IMR-90 (cell line): ENCODE measurements at regions not wholly inside any gene's neighbourhood (a gene's known extent, or its start where the extent isn't known, plus 50 kb on each side); places are given as distances from the start of the nearest gene placed in this dataset.

Experiments
- ATAC-seq: fragments of 200-7000 bp; cut with Tn5 transposase; 2 replicates; pipeline ENCODE4 v1.9.1; 2020; ENCODE audit warnings: low read depth, mild to moderate bottlenecking, moderate library complexity
- BruUV-seq: library from RNA; stranded (reverse); fragments of 400-500 nt; replicated peaks from 2 replicates; lab custom pipeline; 2021; lab: Mats Ljungman, UMichigan
- CTCF ChIA-PET: fragments of 300-600 bp; formaldehyde crosslinking; extraction: SDS; loops from one replicate; lab custom pipeline; 2021; ENCODE audit warnings: antibody characterized with exemption; lab: Yijun Ruan, JAX
- POLR2A ChIA-PET: fragments of 300-600 bp; sonication (Branson Sonifier 250); formaldehyde crosslinking; loops from one replicate; lab custom pipeline; 2022; ENCODE audit warnings: antibody characterized with exemption; ENCODE audit not compliant: unreplicated experiment; lab: Charles Lee
- DNase-seq: peaks from one replicate; pipeline ENCODE4 v3.0.0; 2013
- H2AFZ ChIP-seq: replicated peaks from 2 replicates; pipeline ENCODE3; 2013; ENCODE audit warnings: low read length, mild to moderate bottlenecking; ENCODE audit not compliant: poor library complexity
- H2AK5ac ChIP-seq: 2 replicates; pipeline ENCODE4 v1.6.1; 2013; ENCODE audit warnings: low read depth, low read length, inconsistent platforms
- H2AK9ac ChIP-seq: replicated peaks from 2 replicates; pipeline ENCODE3; 2013; ENCODE audit warnings: mild to moderate bottlenecking, low read depth, low read length, moderate library complexity; ENCODE audit not compliant: poor library complexity
- H2BK120ac ChIP-seq: 2 replicates; pipeline ENCODE4 v1.6.1; 2013; ENCODE audit warnings: low read depth, low read length, inconsistent platforms
- H2BK15ac ChIP-seq: 3 replicates; pipeline ENCODE4 v1.6.1; 2013; ENCODE audit warnings: low read depth, low read length, inconsistent platforms
- H2BK20ac ChIP-seq: 2 replicates; pipeline ENCODE4 v1.6.1; 2013; ENCODE audit warnings: low read depth, mild to moderate bottlenecking, inconsistent platforms, low read length, moderate library complexity
- H2BK5ac ChIP-seq: 2 replicates; pipeline ENCODE4 v1.6.1; 2013; ENCODE audit warnings: mild to moderate bottlenecking, low read depth, low read length, inconsistent platforms; ENCODE audit not compliant: poor library complexity, severe bottlenecking
- H3K14ac ChIP-seq: replicated peaks from 2 replicates; pipeline ENCODE4 v1.6.1; 2013; ENCODE audit warnings: low read depth, low read length, inconsistent platforms
- H3K18ac ChIP-seq: 2 replicates; pipeline ENCODE4 v1.6.1; 2013; ENCODE audit warnings: low read depth, low read length, control low read depth
- H3K23ac ChIP-seq: 2 replicates; pipeline ENCODE4 v1.6.1; 2013; ENCODE audit warnings: low read depth, low read length, inconsistent platforms
- H3K27ac ChIP-seq: 2 replicates; pipeline ENCODE4 v1.5.1; 2013; ENCODE audit warnings: mild to moderate bottlenecking, control low read depth, low read length; ENCODE audit not compliant: insufficient read depth
- H3K27me3 ChIP-seq: 2 replicates; pipeline ENCODE4 v1.6.1; 2013; ENCODE audit warnings: low read length; ENCODE audit not compliant: control insufficient read depth, insufficient read depth
- H3K36me3 ChIP-seq: 2 replicates; pipeline ENCODE4 v1.6.1; 2013; ENCODE audit warnings: low read length, mixed read lengths; ENCODE audit not compliant: control insufficient read depth, insufficient read depth
- H3K4ac ChIP-seq: 2 replicates; pipeline ENCODE4 v1.6.1; 2013; ENCODE audit warnings: low read depth, low read length, inconsistent platforms
- H3K4me1 ChIP-seq: 2 replicates; pipeline ENCODE4 v1.6.1; 2013; ENCODE audit warnings: low read length, mixed read lengths; ENCODE audit not compliant: control insufficient read depth, insufficient read depth
- H3K4me2 ChIP-seq: 2 replicates; pipeline ENCODE4 v1.6.1; 2013; ENCODE audit warnings: low read depth, mild to moderate bottlenecking, control low read depth, low read length, moderate library complexity
- H3K4me3 ChIP-seq: 2 replicates; pipeline ENCODE4 v1.5.1; 2013; ENCODE audit warnings: low read depth, mild to moderate bottlenecking, control low read depth, low read length, moderate library complexity; ENCODE audit not compliant: insufficient read depth
- H3K56ac ChIP-seq: 2 replicates; pipeline ENCODE4 v1.6.1; 2013; ENCODE audit warnings: low read length, inconsistent platforms; ENCODE audit not compliant: insufficient read depth; ENCODE audit errors: extremely low read depth
- H3K79me1 ChIP-seq, 2 experiments: 2 replicates each; pipeline ENCODE4 v1.6.1; 2013; ENCODE audit warnings: low read length in 2 of 2, inconsistent platforms in 1 of 2, low read depth in 1 of 2
- H3K9ac ChIP-seq: 2 replicates; pipeline ENCODE4 v1.6.1; 2013; ENCODE audit warnings: low read depth, low read length, control low read depth
- H3K9me1 ChIP-seq: 2 replicates; pipeline ENCODE4 v1.6.1; 2013; ENCODE audit warnings: low read length, inconsistent platforms; ENCODE audit not compliant: insufficient read depth
- H3K9me3 ChIP-seq: 2 replicates; pipeline ENCODE4 v1.6.1; 2013; ENCODE audit warnings: low read length; ENCODE audit not compliant: control insufficient read depth, insufficient read depth
- H4K20me1 ChIP-seq: 2 replicates; pipeline ENCODE4 v1.6.1; 2013; ENCODE audit warnings: low read length, inconsistent platforms; ENCODE audit not compliant: insufficient read depth
- H4K5ac ChIP-seq: 2 replicates; pipeline ENCODE4 v1.6.1; 2013; ENCODE audit warnings: mild to moderate bottlenecking, low read depth, low read length, control low read depth
- H4K8ac ChIP-seq, 2 experiments: 2 replicates each; pipeline ENCODE4 v1.6.1; 2013; ENCODE audit warnings: low read depth in 2 of 2, low read length in 2 of 2, control low read depth in 1 of 2, inconsistent platforms in 1 of 2
- H4K91ac ChIP-seq: 2 replicates; pipeline ENCODE4 v1.6.1; 2013; ENCODE audit warnings: low read depth, low read length, inconsistent platforms; ENCODE audit not compliant: insufficient read depth
- BHLHE40 ChIP-seq: fragments of 150-350 bp; IDR thresholded peaks from 2 replicates; pipeline ENCODE4 v1.6.1; 2016; ENCODE audit warnings: mild to moderate bottlenecking, low read depth, low read length
- CHD1 ChIP-seq: IDR thresholded peaks from 2 replicates; pipeline ENCODE4 v1.6.1; 2012; ENCODE audit warnings: low read depth, low read length, improper control_type of control experiment
- MAFK ChIP-seq: IDR thresholded peaks from 2 replicates; pipeline ENCODE4 v1.6.1; 2012; ENCODE audit warnings: low read depth, low read length, improper control_type of control experiment
- MAZ ChIP-seq: IDR thresholded peaks from 2 replicates; pipeline ENCODE4 v1.6.1; 2012; ENCODE audit warnings: low read depth, mild to moderate bottlenecking, low read length, improper control_type of control experiment, moderate library complexity, borderline replicate concordance
- MXI1 ChIP-seq: IDR thresholded peaks from 2 replicates; pipeline ENCODE4 v1.6.1; 2012; ENCODE audit warnings: low read depth, mild to moderate bottlenecking, low read length, moderate library complexity, borderline replicate concordance
- NFE2L2 ChIP-seq: fragments of 150-350 bp; IDR thresholded peaks from 2 replicates; pipeline ENCODE4 v1.6.1; 2016; ENCODE audit warnings: low read depth, mild to moderate bottlenecking, low read length
- RCOR1 ChIP-seq: IDR thresholded peaks from 2 replicates; pipeline ENCODE4 v1.6.1; 2012; ENCODE audit warnings: mild to moderate bottlenecking, low read length, improper control_type of control experiment; ENCODE audit not compliant: insufficient replicate concordance
- SMC3 ChIP-seq: fragments of 150-350 bp; IDR thresholded peaks from 2 replicates; pipeline ENCODE4 v1.6.1; 2016; ENCODE audit warnings: low read depth, mild to moderate bottlenecking, antibody characterized with exemption, low read length, moderate library complexity
- USF2 ChIP-seq: fragments of 150-350 bp; IDR thresholded peaks from 2 replicates; pipeline ENCODE4 v1.6.1; 2017; ENCODE audit warnings: mild to moderate bottlenecking, antibody characterized with exemption, low read length, low read depth
- WGBS, 2 experiments: methylation state at CpG; one replicate each; pipeline versions ENCODE4 v1.1.5 to v1.1.7; 2013; ENCODE audit warnings: missing lambda C conversion rate in 2 of 2; ENCODE audit not compliant: insufficient read length in 1 of 2; ENCODE audit errors: extremely low coverage in 2 of 2; 5-methylcytosine and 5-hydroxymethylcytosine counted together
- dilution Hi-C: fragments of 300-500 bp; cut with HindIII; formaldehyde crosslinking; loops from one replicate; pipeline ENCODE4 v1.14.3; 2018; ENCODE audit warnings: low sequenced_read_pairs; ENCODE audit not compliant: unreplicated experiment
- in situ Hi-C: fragments of 300-500 bp; cut with MboI; formaldehyde crosslinking; loops from 3 replicates; pipeline ENCODE4 v1.14.3; 2019; ENCODE audit warnings: low sequenced_read_pairs, inconsistent platforms, mixed read lengths
- intact Hi-C: fragments of 100-400 bp; cut with micrococcal nuclease; formaldehyde crosslinking; loops from 2 replicates; pipeline ENCODE4 v1.10.0; 2022

- BruUV-seq = no TSS peak
- 57% methylated on average over 3 of the region's 8 CpGs; no CpG with 5 or more reads in 1 of the 2 experiments for WGBS, 2 experiments
- no peaks in the 10 kb centered on the region for H3K79me1 ChIP-seq
- no peak overlapping the region for H2BK5ac ChIP-seq
- no peak overlapping the region for H2BK15ac ChIP-seq
- TF ChIP-seq MAFK (no peak), MXI1 (no peak), CHD1 (no peak), BHLHE40 (no peak), SMC3 (no peak), USF2 (no peak), RCOR1 (no peak), NFE2L2 (no peak), MAZ (no peak)
- H3K23ac ChIP-seq = no peak overlapping the region
- dilution Hi-C loops = no loop called here
- H3K4me1 ChIP-seq = no peaks in the 10 kb centered on the region
- H3K18ac ChIP-seq = no peak overlapping the region
- no peak for DNase-seq
- H3K56ac ChIP-seq = no peak overlapping the region
- H3K9me3 ChIP-seq = no peaks in the 10 kb centered on the region
- H3K4me3 ChIP-seq = no peak overlapping the region
- H3K9me1 ChIP-seq = no peaks in the 10 kb centered on the region; the same call in 1 of the 2 replicates
- H2AFZ ChIP-seq = no peak overlapping the region
- no peak overlapping the region for H4K91ac ChIP-seq
- H2BK20ac ChIP-seq = no peak overlapping the region
- ChIA-PET CTCF (no interaction called here), POLR2A (no interaction called here)
- peaks cover 24% of the 10 kb centered on the region for H3K27me3 ChIP-seq
- in situ Hi-C loops = no loop called here
- intact Hi-C loops = no loop called here
- H3K27ac ChIP-seq = no peak overlapping the region
- H4K20me1 ChIP-seq = no peaks in the 10 kb centered on the region
- no peak overlapping the region for H2BK120ac ChIP-seq
- H2AK5ac ChIP-seq = no peak overlapping the region
- H3K14ac ChIP-seq = no peak overlapping the region
- H3K36me3 ChIP-seq = no peaks in the 10 kb centered on the region
- H4K8ac ChIP-seq = no peak overlapping the region
- H3K4me2 ChIP-seq = no peak overlapping the region
- no peak for ATAC-seq
- no peak overlapping the region for H4K5ac ChIP-seq
- H3K4ac ChIP-seq = no peak overlapping the region
- no peak overlapping the region for H3K9ac ChIP-seq
- H2AK9ac ChIP-seq = no peak overlapping the region
Observed at GRCh38 chr13:95447814-95448213, 104.7 kb upstream of the CLDN10 start.
